NCI-H748 treated with DMSO at 0.1 percent for 48 hours (cell line): ENCODE measurements at regions not wholly inside any gene's neighbourhood (a gene's known extent, or its start where the extent isn't known, plus 50 kb on each side); places are given as distances from the start of the nearest gene placed in this dataset.

ENCODE experiments used
- DNase-seq: peaks from one replicate; lab custom pipeline; 2025; lab: John Stamatoyannopoulos, UW

DNA sequence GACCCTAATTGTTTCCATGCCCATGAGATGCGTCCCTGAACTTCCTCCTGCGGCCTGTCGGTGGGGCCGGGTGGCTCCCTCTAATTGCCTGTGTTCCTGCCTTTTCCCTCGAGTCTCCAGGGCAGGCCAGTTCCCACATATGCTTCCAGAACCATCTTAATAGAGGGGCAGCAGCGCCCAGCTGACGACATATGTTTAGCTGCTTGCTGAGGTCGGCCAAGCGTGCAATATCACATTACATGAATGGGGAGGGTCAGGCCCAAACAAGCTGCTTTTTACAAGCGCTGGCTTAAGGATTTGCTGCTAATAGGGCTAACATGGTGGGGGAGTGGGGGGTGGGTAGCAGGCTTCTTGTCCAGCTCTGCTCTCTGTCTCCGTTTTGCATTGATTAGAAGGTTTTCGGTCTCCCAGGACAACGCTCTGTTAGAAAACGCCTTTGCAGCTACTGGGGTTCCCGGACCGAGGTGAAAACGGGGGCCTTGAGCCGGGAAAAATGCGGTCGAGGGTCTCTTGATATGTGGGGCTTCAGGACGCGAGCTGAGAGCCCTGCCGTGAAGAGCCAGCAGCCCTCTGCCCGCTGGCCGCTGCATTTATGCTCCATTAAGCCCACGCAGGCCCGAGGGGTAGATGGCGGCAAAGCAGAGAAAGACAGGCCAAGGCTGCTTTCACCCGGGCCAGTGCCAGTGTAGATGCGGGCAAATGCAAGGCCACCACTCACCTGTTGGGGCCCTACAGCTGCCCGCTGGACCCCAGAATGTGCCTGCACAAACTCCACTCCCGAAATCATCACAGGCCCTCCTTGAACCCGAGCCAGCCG is 308.5 kb downstream of the BMP7 start:
- DNase-seq = peak; percentile 3

DNA sequence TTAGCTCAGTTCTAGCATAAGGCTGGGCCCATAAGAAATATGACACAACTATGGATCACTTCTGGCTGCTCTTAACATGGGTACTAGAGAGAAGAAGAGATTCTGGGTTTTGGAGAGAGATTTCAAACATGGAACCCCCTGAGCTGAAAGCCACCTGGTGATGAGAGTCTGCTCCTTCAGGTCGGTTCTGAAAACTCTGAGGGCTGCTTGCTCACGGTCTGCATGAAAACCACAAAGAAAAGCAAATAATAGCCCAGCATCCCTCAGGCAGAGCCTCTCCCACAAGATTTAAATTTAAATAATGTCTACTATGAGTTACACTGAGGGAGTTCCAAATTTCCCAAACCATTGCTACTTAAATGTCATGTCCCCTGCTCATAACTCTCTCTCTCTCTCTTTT is 301.5 kb downstream of the BMP7 start:
- DNase-seq = no peak

DNA sequence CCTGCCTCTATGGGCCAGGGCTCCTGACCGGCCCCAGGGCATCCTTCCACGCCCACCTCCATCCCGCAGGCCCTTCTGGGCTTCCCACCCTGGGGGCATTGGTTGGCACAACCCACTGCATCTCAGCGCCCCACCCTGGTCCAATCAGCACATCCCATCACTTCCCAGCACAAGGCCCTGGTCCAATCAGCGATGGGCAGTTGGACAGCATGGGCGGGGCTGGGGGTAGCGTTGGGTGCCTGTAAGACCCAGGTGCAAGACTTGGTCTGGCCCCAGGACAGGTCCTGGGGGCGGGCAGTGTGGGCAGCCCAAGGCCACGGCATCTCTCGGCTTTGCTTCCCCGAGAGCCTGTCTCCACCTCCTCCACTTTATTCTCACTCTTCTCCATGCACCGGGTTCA is 298.5 kb downstream of the BMP7 start:
- no peak for DNase-seq

DNA sequence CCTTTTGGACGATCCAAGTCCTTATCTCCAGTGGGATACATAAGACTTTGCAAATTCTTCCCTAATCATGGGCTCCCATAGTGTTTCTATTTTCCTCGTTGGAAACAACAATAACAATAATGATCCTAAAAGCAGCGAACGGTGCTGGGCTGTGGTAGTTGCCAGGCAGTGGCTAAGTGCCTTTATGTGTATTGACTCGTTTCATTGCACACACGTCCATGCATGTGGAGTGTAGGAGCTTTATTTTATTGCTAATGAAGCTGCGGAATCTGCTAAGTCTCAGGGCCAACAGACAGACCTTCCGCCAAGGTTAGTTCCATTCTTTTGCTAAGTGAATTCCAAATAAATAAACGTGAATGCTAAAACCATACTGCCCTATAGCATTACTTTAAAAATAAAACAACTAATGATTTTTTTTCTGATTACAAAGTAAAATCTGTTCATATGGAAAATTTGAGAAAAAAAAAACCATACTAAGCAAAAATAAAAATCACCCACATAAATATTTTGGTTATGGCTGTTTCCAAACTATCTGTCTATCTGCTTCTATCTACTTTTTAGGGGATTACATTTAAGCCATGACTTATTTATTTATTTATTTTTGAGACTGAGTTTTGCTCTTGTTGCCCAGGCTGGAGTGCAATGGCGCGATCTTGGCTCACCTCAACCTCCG is 297.9 kb downstream of the BMP7 start:
- no peak for DNase-seq

DNA sequence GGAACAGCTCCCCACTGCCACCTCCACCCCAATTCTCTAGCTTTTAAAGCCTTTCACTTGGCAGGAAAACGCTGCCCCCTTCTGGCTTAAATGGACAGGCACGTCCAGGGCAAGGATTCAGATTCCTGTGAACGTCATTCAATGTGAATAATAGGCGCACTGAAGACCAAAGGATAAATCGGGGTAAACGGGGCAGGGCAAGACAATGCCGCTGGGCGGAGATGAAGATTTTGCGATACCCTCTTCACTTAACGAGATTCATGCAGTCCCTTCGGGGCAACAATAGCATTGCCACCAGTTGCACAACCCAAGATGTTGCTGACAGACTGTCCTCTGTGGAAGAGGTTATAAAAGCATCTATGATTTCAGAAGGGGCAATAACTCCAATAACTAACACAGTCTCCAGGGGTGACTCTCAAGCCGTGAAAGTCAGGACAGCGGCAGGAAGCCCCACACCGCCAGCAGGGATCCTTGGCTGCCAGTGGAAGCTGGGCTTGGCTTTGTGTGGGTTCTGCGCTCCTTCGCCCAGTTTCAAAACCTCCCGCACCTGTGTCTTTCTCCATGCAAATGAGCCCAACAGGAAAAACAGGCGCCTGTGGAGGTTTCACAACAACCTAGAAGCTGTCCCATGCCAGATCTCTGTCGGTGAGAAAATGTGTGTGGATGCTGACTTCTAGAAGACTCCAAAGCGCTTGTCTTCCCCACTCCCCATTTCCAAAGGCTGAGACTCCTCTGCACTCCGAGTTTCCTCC is 291.8 kb downstream of the BMP7 start:
- DNase-seq = peak; percentile 8

DNA sequence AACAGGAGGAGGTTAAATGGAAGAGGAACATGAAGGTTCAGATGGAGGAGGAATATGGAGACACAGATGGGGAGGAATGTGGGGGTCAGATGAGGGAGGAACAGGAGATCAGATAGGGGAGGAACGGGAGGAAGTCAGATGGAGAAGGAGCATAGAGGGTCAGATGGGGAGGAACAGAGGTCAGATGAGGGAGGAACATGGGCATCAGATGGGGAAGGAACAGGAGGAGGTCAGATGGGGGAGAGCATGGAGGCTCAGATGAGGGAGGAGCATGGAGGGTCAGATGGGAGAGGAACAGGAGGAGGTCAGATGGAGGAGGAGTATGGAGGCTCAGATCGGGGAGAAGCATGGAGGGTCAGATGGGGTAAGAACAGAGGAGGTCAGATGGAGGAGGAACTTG is 290.6 kb downstream of the BMP7 start:
- DNase-seq = no peak

DNA sequence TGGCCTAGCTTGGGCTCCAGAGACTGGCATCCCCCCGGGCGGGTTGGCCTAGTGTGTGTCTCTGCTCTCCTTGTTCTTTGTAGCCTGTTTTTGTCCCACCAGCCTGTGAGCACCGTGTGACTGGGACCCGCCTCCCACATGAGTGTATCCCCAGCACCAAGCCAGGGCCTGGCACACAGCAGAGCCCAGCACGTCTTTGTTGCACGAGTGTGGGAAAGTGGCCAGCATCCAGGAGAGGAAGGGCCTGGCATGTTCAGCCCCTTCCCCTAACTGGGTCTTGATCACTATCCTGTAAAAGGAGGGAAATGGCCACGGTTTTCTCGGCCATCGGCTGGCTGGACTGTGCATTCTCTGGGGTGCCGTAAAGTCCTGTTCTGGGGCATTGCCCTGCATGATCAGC is 290.1 kb downstream of the BMP7 start:
- no peak for DNase-seq

DNA sequence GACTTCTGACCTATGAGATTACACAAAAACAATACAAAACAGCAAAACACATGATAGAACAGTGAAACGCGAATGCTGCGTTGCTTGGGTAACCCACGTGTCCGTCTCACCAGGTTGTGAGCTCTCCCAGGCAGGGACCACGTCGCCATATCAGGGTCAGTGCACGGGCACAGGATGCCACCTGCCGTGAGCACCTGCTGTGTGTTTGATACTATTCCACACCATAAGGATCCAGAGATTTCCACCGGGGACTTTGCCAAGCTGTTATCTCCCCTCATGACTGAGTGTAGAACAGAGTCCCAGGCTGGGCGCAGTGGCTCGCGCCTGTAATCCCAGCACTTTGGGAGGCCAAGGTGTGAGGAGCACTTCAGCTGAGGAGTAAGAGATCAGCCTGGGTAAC is 288.0 kb downstream of the BMP7 start:
- no peak for DNase-seq

DNA sequence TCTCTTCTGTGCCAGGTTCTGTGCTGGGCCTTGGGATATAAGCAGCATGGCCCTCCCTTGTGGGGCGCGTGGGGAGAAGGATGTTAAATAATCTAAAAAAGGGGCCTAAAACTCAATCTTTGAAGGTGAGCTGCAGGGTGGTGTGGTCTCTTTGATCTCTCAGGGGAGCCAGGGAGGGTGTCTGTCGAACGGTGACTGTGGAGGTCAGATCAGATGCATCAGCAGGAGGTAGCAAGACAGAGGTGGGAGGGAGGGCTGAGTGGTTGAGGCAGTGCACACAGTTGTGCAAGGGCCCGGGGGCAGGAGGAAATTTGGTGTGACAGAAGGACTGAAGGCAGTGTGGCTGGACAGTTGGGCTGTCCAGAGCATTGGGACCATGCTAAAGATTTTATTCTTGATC is 287.3 kb downstream of the BMP7 start:
- no peak for DNase-seq

DNA sequence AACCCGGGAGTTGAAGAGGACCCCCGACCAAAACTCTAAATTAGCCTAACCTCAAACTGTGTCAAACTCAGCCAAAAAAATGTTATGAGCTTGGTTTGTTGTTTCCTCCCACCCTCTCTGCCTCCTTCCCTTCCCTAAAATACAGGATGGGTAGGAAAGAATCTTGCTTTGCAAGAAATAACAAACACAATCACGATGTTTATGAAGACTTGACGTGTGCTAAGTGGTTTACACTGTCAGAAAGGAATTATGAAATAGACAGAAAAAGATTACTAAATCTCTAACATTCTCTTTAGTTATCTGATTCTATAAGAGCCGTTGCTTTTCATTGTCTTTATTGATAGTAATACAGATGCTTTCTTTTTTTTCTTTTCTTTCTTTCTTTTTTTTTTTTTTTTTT is 285.1 kb downstream of the BMP7 start:
- DNase-seq = no peak

DNA sequence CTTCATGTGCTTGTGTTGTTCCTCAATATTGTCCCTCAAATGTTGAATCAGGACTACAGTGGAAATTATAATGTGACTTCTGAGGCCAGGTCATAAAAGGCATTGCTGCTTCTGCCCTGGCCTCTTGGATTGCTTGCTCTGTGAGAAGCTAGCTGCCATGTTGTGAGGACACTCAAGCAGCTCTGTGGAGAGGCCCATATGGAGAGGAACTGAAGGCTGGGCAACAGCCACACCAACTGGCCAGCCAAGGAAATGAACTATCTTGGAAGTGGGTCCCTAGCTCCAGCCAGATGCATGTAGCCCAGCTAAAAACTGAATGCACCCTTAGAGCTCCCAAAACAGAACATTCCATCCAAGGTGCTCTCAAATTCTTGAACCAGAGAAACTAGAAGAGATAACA is 282.6 kb downstream of the BMP7 start:
- DNase-seq = no peak

DNA sequence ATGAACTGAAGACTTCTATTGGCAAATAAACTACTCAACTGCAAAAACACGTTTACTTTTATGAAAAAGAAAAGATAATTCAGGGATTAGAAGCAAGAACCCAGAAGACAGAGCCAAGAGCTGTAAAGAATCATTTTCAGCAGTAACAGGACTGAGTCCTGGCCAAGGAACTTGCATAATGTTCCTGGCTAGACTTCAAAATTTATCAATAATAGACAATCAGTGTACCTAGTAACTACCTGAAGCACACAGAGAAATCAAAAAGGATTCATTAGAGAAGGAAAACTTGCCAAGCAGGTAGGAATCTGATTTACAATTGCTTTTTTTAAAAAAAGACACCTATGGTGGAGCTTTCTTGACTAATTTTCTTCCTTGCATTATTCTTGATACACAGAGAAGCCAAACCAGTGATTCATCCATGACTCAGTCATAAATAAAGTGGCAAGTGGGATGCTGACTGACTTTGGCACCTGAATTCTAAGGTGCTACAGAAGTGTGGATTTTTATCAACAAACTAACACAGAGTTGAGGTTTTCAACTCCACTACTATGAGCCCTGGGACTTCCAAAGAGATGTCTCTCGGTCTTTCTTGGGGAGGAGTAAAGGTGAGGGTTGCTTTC is 281.3 kb downstream of the BMP7 start:
- DNase-seq = no peak

DNA sequence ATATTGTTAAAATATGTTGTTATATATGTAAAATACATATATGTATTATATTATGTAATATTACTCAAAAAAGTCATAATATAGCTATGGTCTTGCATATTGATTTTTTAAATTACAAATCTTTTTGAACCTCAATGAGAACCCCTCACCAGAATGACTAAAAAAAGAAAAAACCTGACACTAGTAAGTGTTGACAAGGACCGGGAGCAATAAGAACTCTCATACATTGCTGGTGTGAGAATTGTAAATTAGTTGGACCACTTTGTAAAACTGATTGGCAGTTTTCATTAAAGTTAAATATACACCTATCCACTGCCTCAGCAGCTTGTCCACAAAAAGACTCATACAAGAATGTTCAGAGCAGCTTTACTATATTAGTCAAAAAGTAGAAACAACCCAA is 280.0 kb downstream of the BMP7 start:
- no peak for DNase-seq

DNA sequence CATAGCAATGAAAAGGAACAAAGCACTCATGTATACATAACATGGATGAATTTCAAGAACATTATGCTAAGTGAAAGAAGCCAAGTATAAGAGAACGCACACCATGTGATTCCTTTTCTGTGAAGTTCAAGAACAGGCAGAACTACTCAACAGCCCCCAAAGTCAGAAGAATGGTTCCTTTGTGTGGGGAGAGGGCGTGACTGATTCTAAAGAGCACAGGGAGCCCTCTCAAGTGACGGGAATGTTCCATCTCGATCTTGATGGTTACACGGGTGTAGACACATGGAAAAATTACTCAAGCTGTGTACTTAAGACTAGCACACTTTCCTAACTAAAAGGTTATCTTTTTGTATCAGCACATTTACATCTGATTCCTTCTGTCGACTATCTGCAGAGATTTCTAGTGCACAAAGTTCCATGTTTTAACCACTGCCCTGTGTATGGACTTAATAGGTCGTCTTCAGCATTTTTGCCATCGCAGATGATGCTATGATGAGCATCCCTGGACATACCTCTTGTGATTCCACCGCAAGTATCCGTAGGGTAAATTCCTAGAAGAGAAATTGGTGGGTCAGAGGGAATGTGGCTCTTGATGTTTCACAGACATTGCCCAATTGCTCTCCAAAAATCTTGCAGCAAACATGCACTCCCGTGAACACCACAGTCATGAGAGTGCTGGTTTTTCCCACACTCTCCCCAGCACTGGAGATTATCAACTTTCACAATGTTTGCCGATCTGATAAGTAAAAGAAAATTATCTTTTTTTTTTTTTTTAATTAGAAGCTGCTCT is 279.3 kb downstream of the BMP7 start:
- DNase-seq = no peak

DNA sequence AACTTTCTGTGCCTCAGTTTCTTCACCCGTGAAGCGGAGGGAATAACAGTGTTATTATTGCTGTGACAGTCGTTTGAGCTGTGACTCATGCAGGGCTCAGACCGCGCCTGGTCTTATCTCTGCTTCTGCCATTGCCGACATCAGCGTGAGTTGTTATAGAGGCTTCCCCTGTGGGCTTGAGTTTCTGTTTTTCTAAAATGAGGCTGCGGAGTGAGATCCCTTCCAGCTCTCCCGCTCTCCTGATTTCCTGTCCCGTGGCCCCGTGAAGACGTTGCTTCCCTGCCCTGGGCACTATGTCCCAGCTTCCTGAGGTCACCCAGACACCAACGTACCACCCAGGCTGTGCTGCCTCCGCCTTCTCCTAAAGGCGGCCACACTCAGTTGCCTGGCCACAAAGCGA is 278.5 kb downstream of the BMP7 start:
- DNase-seq = no peak

DNA sequence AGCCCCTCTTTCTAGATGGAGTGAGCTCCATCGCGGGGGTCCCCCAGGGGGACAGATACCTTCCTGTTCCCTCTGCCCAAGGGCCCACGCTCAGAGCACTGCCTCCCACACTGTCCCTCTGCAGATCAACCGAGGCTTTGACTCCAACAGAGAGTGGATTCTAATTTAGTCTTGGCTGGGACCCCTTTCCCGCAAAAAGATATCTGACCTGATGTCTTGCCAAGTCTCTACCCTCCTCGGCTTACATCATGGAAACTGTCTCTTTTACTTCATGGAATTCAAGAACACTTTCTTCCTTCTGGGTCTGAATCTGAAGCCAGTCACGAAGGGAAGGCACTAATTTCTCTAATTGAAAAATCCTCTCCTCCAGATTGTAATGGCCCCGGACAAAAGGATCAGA is 278.0 kb downstream of the BMP7 start:
- DNase-seq = no peak

DNA sequence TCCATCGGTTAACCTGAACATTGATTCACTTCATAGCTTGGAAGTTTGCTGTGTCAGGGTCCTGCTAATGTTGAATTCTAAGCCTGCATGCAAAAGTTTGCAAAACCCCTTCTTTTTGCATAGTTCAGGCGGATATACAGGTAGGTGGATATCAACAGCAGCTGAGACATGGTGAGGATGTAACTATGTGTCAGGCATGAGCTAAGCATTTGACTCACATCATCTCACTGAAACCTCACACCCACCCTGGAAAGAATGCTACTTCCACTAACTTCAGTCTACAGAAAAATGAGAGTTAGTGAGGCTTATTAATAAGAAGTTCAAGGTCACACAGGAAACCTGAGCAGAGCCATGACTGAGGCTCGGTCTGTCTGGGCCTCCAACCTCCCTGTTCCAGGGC is 276.9 kb downstream of the BMP7 start:
- DNase-seq = no peak

DNA sequence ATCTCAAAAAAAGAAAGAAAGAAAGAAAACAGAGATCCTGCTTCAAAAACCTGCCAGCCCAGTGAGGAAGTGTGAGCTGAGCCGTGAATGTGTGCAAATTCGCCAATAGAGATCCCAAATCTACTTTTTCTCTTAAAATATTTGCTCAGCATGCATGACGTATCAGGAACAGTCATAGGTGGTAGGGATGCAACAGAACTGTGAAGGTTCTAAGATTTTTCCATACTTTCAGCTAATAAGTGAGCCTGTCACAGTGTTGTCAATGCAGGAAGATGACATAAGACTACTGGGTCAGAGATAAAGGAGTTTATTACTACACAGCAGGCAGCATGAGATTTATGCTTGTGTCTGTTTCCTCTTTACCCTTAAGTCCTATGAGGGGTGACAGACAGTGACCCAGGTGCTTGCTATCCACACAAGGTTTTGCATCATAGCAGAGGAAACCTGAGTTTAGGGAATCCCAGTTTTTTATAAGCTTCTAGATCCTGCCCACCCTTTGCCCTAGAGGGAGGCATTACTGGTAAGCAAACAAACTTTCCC is 273.4 kb downstream of the BMP7 start:
- no peak for DNase-seq

DNA sequence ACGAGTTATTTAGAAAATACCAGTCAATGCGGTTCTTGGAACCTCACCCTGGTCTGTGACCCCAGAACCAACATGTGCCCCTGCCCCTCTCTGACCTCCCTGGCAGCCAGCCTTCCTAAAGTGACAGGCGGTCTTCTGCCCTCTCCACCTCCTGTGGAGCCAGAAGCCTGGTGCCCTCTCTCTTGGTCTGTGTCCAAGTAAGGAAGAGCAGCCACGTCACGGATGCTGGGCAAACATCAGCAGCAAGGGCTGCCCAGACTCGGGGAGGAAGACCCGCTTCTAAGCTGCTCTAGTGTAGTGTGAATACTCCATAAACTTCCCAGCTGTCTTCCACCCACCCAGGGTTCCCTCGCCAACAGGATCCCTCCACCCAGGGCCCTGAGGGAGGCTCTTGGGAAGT is 272.4 kb downstream of the BMP7 start:
- DNase-seq = no peak

DNA sequence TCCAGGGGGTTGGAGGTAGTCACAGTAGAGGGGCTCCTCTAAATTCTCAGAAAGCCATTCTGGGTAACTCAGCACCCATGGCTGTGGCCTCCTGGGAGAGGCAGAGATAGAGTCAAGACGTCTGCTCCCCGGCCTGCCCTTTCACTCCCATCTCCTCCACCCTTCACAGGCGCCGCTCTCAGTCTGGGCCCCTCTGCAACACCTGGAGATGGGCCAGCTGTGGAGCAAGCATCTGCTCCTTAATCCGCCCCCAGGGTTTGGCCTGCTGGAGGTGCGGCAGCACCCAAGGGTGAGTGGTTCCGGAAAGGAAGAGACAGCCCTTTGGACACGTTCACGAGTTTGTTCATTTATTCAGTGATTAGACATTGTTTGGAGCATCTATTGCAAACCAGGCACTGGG is 271.3 kb downstream of the BMP7 start:
- no peak for DNase-seq

DNA sequence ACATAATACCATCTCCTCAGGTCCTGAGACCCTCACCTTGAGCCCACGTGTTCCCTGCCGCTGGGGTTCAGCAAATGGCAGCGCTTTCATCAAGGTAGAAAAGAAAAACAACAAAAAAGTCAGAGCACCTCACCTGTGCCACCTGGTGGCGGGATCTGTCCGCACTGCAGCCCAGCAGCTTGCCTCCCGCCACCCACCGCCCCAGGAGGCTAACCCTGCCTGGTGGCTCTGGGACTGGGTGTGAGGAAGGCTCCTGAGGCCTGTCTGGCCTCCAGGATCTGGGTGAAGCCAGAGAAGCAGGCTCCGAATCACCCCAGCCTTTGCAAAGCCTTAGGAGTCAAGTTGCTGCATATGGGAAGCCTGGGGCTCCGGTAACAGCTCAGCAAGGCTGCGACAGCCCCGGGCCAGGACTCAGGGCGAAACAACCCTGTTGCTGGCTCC is 270.8 kb downstream of the BMP7 start:
- no peak for DNase-seq

DNA sequence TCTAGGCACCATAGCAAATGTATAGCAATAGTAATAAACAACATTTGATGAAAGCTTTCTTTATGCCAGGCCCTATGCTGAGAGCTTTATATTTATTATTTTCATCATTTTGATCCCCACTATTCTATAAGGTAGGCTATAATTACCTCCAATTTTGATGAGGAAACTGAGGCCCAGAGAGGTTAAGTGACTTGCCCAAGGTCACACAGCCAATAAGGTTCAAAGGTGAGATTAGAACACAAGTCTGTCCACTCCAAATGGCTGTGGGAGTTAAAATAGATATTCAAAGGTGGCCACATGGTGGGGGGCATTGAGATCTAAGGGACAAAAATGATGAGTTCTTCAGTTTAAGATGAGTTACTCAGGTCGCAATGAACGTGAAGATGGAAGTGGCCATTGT is 269.9 kb downstream of the BMP7 start:
- no peak for DNase-seq
